ENCODE measurements at regions not wholly inside any gene's neighbourhood (a gene's known extent, or its start where the extent isn't known, plus 50 kb on each side); places are given as distances from the start of the nearest gene placed in this dataset.

- peaks cover 0 to 17% of the 10 kb centered on the region in 2 donors for H3K27me3 ChIP-seq
- TF ChIP-seq CTCF (IDR thresholded peaks at IDR 0.05) = no peak
- intact Hi-C loops (cut with DNase I; ENCODE audit: low total_unique reads) = loop anchor here (10.0 kb wide), 1 partner anchor 1552 kb away; no protein-coding TSS in a partner anchor
- peaks cover 0 to 4% (median 0%) of the 10 kb centered on the region in 3 donors for H3K9me3 ChIP-seq
- no peaks in the 10 kb centered on the region for H3K36me3 ChIP-seq
- no peak for DNase-seq
- no peak overlapping the region for H3K27ac ChIP-seq
- no peaks in the 10 kb centered on the region for H3K4me1 ChIP-seq
- no peak overlapping the region for H3K4me3 ChIP-seq
These were observed 241.7 kb downstream of the SOX9 start for GRCh38 chr17:72362376-72363088.

- no peak for DNase-seq
- intact Hi-C loops (cut with DNase I; ENCODE audit: low total_unique reads) = loop anchor here (10.0 kb wide), 1 partner anchor 1552 kb away; no protein-coding TSS in a partner anchor
- no peak for TF ChIP-seq CTCF (IDR thresholded peaks at IDR 0.05)
These were observed 242.3 kb downstream of the SOX9 start for GRCh38 chr17:72363089-72363610.

GRCh38 chr17:72365857-72366414, 245.1 kb downstream of the SOX9 start:
- TF ChIP-seq CTCF (IDR thresholded peaks at IDR 0.05) = no peak
- no peak overlapping the region for H3K4me3 ChIP-seq
- H3K9me3 ChIP-seq = no peaks in the 10 kb centered on the region
- no peak overlapping the region for H3K27ac ChIP-seq
- H3K36me3 ChIP-seq = no peaks in the 10 kb centered on the region
- peaks cover 0 to 17% of the 10 kb centered on the region in 2 donors for H3K27me3 ChIP-seq
- DNase-seq = no peak
- H3K4me1 ChIP-seq = no peaks in the 10 kb centered on the region
- intact Hi-C loops (cut with DNase I; ENCODE audit: low total_unique reads) = loop anchor here (10.0 kb wide), 1 partner anchor 1549 kb away; no protein-coding TSS in a partner anchor

More at GRCh38 chr17:72363089-72363610, 242.3 kb downstream of the SOX9 start:
- Histone ChIP-seq H3K27me3 (peaks cover 0 to 17% of the 10 kb centered on the region in 2 donors), H3K9me3 (no peaks in the 10 kb centered on the region), H3K4me3 (no peak overlapping the region), H3K4me1 (no peaks in the 10 kb centered on the region), H3K36me3 (no peaks in the 10 kb centered on the region), H3K27ac (no peak overlapping the region)

GRCh38 chr17:72366626-72367025, 245.8 kb downstream of the SOX9 start:
- no peak for DNase-seq
- intact Hi-C loops (cut with DNase I; ENCODE audit: low total_unique reads) = loop anchor here (10.0 kb wide), 1 partner anchor 1548 kb away; no protein-coding TSS in a partner anchor
- Histone ChIP-seq H3K36me3 (no peaks in the 10 kb centered on the region), H3K27ac (no peak overlapping the region), H3K4me1 (no peaks in the 10 kb centered on the region), H3K27me3 (peaks cover 0 to 15% of the 10 kb centered on the region in 2 donors), H3K9me3 (no peaks in the 10 kb centered on the region), H3K4me3 (no peak overlapping the region)
- TF ChIP-seq CTCF (IDR thresholded peaks at IDR 0.05) = no peak

GRCh38 chr17:72368191-72368590, 247.4 kb downstream of the SOX9 start:
- no peaks in the 10 kb centered on the region for H3K36me3 ChIP-seq
- H3K4me3 ChIP-seq = no peak overlapping the region
- TF ChIP-seq CTCF (IDR thresholded peaks at IDR 0.05) = no peak
- H3K27ac ChIP-seq = no peak overlapping the region
- H3K4me1 ChIP-seq = no peaks in the 10 kb centered on the region
- no peaks in the 10 kb centered on the region for H3K9me3 ChIP-seq
- peaks cover 0 to 13% of the 10 kb centered on the region in 2 donors for H3K27me3 ChIP-seq
- intact Hi-C loops (cut with DNase I; ENCODE audit: low total_unique reads) = loop anchor here (10.0 kb wide), 1 partner anchor 1547 kb away; no protein-coding TSS in a partner anchor
- no peak for DNase-seq
